ENCODE measurements at regions not wholly inside any gene's neighbourhood (a gene's known extent, or its start where the extent isn't known, plus 50 kb on each side); places are given as distances from the start of the nearest gene placed in this dataset.

DNA sequence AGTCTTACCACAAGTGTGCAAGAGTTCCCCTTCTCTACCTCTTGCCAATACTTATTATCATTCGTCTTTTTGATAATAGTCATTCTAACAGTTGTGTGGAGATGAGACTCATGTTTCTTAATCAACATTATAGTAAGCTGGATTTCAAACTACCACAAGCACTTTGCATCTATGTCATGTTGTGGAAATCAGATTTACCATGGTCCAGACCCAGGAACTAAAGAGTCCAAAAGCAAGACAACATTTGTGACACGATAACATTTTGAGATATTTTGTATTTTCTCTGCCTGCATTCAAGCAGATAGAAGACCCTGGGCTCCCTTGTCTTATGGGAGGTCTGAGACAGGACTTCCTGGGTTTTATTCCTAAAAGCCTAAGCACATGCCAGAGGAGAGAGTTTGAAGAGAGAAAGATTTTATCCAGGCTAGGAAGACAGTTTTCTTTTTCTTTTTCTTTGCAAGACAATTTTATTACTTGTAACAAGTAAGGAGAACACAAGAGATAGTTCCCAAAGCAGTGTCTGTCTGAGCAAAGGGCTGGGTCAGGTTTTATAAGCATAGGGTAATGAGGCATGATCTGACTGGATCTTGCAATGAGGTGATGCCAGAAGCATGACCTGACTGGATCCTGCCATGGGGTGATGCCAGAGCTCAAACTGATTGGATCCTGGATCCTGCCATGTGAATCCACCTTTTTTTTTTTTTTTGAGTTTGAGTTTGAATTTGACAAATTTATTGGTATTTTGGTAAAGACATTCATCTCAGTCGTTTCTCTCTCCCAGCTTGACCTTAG, 180.5 kb upstream of the HMGA2 start:
- TF ChIP-seq, protein P1, sequence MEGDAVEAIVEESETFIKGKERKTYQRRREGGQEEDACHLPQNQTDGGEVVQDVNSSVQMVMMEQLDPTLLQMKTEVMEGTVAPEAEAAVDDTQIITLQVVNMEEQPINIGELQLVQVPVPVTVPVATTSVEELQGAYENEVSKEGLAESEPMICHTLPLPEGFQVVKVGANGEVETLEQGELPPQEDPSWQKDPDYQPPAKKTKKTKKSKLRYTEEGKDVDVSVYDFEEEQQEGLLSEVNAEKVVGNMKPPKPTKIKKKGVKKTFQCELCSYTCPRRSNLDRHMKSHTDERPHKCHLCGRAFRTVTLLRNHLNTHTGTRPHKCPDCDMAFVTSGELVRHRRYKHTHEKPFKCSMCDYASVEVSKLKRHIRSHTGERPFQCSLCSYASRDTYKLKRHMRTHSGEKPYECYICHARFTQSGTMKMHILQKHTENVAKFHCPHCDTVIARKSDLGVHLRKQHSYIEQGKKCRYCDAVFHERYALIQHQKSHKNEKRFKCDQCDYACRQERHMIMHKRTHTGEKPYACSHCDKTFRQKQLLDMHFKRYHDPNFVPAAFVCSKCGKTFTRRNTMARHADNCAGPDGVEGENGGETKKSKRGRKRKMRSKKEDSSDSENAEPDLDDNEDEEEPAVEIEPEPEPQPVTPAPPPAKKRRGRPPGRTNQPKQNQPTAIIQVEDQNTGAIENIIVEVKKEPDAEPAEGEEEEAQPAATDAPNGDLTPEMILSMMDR (IDR thresholded peaks at IDR 0.05), result no peak
- TF ChIP-seq, protein P2, sequence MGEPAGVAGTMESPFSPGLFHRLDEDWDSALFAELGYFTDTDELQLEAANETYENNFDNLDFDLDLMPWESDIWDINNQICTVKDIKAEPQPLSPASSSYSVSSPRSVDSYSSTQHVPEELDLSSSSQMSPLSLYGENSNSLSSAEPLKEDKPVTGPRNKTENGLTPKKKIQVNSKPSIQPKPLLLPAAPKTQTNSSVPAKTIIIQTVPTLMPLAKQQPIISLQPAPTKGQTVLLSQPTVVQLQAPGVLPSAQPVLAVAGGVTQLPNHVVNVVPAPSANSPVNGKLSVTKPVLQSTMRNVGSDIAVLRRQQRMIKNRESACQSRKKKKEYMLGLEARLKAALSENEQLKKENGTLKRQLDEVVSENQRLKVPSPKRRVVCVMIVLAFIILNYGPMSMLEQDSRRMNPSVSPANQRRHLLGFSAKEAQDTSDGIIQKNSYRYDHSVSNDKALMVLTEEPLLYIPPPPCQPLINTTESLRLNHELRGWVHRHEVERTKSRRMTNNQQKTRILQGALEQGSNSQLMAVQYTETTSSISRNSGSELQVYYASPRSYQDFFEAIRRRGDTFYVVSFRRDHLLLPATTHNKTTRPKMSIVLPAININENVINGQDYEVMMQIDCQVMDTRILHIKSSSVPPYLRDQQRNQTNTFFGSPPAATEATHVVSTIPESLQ (CRISPR knock-in tag; IDR thresholded peaks at IDR 0.05), result no peak
- TF ChIP-seq CREB1 (CRISPR knock-in tag; IDR thresholded peaks at IDR 0.05) (no peak), SP1 (CRISPR knock-in tag; conservative IDR thresholded peaks at IDR 0.05) (no peak), GABPB1 (CRISPR knock-in tag; IDR thresholded peaks at IDR 0.05) (no peak), RORB (CRISPR knock-in tag; IDR thresholded peaks at IDR 0.05) (no peak), NFE2L1 (CRISPR knock-in tag; IDR thresholded peaks at IDR 0.05) (no peak)
- TF ChIP-seq, protein P3, sequence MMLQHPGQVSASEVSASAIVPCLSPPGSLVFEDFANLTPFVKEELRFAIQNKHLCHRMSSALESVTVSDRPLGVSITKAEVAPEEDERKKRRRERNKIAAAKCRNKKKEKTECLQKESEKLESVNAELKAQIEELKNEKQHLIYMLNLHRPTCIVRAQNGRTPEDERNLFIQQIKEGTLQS (CRISPR knock-in tag; conservative IDR thresholded peaks at IDR 0.05), result no peak
- TF ChIP-seq, protein P4, sequence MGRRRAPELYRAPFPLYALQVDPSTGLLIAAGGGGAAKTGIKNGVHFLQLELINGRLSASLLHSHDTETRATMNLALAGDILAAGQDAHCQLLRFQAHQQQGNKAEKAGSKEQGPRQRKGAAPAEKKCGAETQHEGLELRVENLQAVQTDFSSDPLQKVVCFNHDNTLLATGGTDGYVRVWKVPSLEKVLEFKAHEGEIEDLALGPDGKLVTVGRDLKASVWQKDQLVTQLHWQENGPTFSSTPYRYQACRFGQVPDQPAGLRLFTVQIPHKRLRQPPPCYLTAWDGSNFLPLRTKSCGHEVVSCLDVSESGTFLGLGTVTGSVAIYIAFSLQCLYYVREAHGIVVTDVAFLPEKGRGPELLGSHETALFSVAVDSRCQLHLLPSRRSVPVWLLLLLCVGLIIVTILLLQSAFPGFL (CRISPR knock-in tag; IDR thresholded peaks at IDR 0.05; ENCODE audit: borderline replicate concordance), result no peak
- TF ChIP-seq, protein P5, sequence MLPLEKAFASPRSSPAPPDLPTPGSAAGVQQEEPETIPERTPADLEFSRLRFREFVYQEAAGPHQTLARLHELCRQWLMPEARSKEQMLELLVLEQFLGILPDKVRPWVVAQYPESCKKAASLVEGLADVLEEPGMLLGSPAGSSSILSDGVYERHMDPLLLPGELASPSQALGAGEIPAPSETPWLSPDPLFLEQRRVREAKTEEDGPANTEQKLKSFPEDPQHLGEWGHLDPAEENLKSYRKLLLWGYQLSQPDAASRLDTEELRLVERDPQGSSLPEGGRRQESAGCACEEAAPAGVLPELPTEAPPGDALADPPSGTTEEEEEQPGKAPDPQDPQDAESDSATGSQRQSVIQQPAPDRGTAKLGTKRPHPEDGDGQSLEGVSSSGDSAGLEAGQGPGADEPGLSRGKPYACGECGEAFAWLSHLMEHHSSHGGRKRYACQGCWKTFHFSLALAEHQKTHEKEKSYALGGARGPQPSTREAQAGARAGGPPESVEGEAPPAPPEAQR (CRISPR knock-in tag; IDR thresholded peaks at IDR 0.05), result no peak
- TF ChIP-seq, protein P6, sequence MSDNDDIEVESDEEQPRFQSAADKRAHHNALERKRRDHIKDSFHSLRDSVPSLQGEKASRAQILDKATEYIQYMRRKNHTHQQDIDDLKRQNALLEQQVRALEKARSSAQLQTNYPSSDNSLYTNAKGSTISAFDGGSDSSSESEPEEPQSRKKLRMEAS (CRISPR knock-in tag; IDR thresholded peaks at IDR 0.05), result no peak
- TF ChIP-seq, protein P7, sequence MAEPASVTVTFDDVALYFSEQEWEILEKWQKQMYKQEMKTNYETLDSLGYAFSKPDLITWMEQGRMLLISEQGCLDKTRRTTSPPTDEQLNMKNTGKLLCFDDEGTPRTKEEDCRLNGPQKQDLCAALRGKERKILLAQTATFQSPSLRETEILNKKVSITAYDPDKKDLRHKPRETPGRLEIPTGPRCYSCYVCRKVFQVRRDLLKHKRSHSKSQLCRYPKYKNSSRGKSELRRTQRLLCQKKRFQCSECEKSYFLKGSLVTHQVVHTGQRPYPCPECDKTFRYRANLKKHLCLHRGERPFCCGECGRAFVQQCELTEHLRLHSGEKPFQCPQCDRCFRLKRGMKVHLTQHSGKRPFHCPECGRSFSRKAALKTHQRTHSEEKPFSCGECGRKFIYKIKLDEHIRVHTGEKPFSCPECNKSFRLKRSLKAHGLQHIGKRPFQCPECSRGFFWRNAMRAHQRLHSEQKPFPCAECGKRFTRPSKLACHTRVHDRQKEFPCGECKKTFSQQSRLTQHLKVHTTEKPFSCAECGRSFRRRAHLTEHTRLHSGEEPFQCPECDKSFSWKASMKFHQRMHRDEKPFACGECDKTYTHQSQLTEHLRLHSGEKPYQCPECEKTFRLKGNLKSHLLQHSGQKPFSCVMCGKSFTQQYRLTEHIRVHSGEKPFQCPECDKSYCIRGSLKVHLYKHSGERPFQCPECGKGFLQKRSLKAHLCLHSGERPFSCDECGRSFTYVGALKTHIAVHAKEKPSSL (CRISPR knock-in tag; conservative IDR thresholded peaks at IDR 0.05), result no peak
- TF ChIP-seq, protein P8, sequence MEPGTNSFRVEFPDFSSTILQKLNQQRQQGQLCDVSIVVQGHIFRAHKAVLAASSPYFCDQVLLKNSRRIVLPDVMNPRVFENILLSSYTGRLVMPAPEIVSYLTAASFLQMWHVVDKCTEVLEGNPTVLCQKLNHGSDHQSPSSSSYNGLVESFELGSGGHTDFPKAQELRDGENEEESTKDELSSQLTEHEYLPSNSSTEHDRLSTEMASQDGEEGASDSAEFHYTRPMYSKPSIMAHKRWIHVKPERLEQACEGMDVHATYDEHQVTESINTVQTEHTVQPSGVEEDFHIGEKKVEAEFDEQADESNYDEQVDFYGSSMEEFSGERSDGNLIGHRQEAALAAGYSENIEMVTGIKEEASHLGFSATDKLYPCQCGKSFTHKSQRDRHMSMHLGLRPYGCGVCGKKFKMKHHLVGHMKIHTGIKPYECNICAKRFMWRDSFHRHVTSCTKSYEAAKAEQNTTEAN (CRISPR knock-in tag; IDR thresholded peaks at IDR 0.05), result no peak
- TF ChIP-seq, protein P9, sequence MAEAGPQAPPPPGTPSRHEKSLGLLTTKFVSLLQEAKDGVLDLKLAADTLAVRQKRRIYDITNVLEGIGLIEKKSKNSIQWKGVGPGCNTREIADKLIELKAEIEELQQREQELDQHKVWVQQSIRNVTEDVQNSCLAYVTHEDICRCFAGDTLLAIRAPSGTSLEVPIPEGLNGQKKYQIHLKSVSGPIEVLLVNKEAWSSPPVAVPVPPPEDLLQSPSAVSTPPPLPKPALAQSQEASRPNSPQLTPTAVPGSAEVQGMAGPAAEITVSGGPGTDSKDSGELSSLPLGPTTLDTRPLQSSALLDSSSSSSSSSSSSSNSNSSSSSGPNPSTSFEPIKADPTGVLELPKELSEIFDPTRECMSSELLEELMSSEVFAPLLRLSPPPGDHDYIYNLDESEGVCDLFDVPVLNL (CRISPR knock-in tag; IDR thresholded peaks at IDR 0.05; ENCODE audit: borderline replicate concordance, low read depth), result no peak
